HAP-1 (cell line): ENCODE measurements at regions not wholly inside any gene's neighbourhood (a gene's known extent, or its start where the extent isn't known, plus 50 kb on each side); places are given as distances from the start of the nearest gene placed in this dataset.

Experiments
- DNase-seq, 2 experiments: peaks; one replicate each; pipeline ENCODE4 v3.0.0-alpha.2; 2016 to 2020; ENCODE audit warnings: low spot score in 2 of 2
- H3K27me3 ChIP-seq: fragments of 250-450 bp; sonication (Bioruptor Pico); 2 replicates; pipeline ENCODE4 v1.5.1; 2020; ENCODE audit warnings: low read depth, mild to moderate bottlenecking, moderate library complexity
- H3K36me3 ChIP-seq: fragments of 250-450 bp; sonication (Bioruptor Pico); replicated peaks from 2 replicates; pipeline ENCODE4 v1.5.1; 2020; ENCODE audit warnings: mild to moderate bottlenecking
- H3K4me1 ChIP-seq: fragments of 250-450 bp; sonication (Bioruptor Pico); 2 replicates; pipeline ENCODE4 v1.5.1; 2020; ENCODE audit warnings: mild to moderate bottlenecking
- H3K4me3 ChIP-seq: fragments of 250-450 bp; sonication (Bioruptor Pico); 2 replicates; pipeline ENCODE4 v1.5.1; 2020; ENCODE audit warnings: mild to moderate bottlenecking, moderate library complexity
- H3K9me3 ChIP-seq: fragments of 250-450 bp; sonication (Bioruptor Pico); 2 replicates; pipeline ENCODE4 v1.5.1; 2020; ENCODE audit warnings: mild to moderate bottlenecking, moderate library complexity
- in situ Hi-C: fragments of 300-500 bp; cut with MboI; formaldehyde crosslinking; loops from 3 replicates; pipeline ENCODE4 v1.14.3; 2020; ENCODE audit warnings: low sequenced_read_pairs, inconsistent platforms, mixed read lengths

DNA sequence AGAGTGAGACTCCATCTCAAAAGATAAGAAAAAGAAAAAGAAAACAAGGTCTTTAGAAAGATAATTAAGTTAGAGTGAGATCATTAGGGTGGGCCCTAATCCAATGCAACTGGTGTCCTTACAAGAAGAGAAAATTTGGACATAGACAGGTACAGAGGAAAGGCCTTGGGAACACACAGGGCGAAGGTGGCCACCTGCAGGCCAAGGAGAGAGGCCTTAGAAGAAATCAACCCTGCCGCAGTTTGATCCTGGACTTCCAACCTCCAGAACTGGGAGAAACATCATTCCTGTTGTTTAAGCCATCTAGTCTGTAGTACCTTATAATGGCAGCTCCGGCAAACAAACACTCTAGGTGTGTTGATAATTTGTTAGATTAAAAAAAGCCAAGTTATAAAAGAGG is 491.9 kb downstream of the MED13L start:
- H3K9me3 ChIP-seq: no peaks in the 10 kb centered on the region
- H3K4me3 ChIP-seq: no peak overlapping the region
- no peaks in the 10 kb centered on the region for H3K27me3 ChIP-seq
- H3K4me1 ChIP-seq: no peaks in the 10 kb centered on the region
- in situ Hi-C loops: no loop called here
- DNase-seq: no peak
- no peaks in the 10 kb centered on the region for H3K36me3 ChIP-seq

GRCh38 chr12:115776399-115776798 is 501.1 kb downstream of the MED13L start:
- H3K9me3 ChIP-seq: no peaks in the 10 kb centered on the region
- DNase-seq: no peak
- no peak overlapping the region for H3K4me3 ChIP-seq
- no peaks in the 10 kb centered on the region for H3K36me3 ChIP-seq
- H3K27me3 ChIP-seq: no peaks in the 10 kb centered on the region; the same call in 1 of the 2 replicates
- no peaks in the 10 kb centered on the region for H3K4me1 ChIP-seq
- in situ Hi-C loops: no loop called here

DNA sequence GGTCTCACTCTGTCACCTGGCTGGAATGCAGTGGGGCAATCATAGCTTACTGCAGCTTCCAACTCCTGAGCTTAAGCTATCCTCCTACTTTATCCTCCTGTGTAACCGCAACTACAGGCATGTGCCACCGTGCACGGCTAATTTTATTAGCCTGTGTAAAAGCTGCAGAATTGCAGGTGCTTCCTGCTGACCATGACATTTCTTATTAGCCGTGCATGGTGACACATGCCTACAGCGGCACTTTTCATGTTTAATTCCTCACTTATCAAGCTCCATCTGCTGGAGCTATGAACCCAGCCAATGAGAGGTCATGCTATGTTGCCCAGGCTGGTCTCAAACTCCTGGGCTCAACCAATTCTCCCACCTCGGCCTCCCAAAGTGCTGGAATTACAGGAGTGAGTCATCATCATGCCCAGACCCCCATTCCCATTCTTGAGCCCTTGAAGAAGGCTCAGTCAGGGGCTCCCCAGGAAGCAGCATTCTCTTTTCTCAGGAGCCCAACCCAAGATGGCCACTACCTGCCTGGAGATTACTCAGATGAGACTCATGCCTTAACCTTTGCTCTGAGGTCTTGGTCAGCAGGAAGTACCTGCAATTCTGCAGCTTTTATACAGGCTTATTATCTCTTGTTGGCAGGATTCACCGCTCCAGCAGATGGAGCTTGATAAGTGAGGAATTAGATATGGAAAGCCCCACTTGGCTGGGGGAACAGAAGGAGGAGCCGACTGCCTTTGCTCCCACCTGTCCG is 503.2 kb downstream of the MED13L start:
- Histone ChIP-seq H3K27me3 (no peaks in the 10 kb centered on the region), H3K9me3 (no peaks in the 10 kb centered on the region), H3K4me3 (no peak overlapping the region), H3K36me3 (no peaks in the 10 kb centered on the region), H3K4me1 (no peaks in the 10 kb centered on the region)
- in situ Hi-C loops: no loop called here
- no peak for DNase-seq

DNA sequence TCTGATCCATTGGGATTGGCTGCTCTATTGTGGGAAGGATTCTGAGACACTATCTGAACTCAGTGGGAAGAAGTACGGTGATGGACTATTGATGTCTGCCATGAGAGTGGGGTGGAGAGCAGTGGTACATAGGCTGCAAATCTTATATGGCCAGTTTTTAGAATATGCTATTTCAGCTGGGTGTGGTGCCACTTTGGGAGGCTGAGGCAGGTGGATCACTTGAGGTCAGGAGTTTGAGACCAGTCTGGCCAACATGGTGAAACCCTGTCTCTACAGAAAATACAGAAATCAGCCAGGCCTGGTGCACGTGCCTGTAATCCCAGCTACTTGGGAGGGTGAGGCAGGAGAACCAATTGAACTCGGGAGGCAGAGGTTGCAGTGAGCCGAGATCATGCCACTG is 505.9 kb downstream of the MED13L start:
- Histone ChIP-seq H3K36me3 (no peaks in the 10 kb centered on the region), H3K27me3 (no peaks in the 10 kb centered on the region), H3K4me1 (no peaks in the 10 kb centered on the region), H3K9me3 (no peaks in the 10 kb centered on the region), H3K4me3 (no peak overlapping the region)
- no peak for DNase-seq
- in situ Hi-C loops: no loop called here

DNA sequence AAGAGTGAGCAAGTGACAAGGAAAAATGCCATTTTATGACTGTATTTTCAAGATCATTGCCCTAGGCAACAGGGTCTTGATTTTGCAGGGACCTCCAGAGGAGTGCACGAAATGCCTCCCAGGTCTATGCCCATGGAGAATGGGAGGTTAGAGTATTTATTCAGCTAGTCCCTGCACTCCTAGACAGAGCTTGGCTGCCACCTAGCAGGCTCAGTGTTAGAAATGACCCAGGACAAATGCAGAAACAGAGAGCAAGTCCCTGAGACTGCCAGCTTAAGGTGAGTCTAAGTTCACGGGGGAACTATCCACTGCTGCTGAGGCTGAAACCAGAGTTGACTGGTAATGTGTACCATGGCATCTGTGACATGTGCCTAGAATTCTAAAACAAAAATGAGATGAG is 506.4 kb downstream of the MED13L start:
- H3K9me3 ChIP-seq: no peaks in the 10 kb centered on the region
- no peaks in the 10 kb centered on the region for H3K4me1 ChIP-seq
- DNase-seq: no peak
- in situ Hi-C loops: no loop called here
- no peak overlapping the region for H3K4me3 ChIP-seq
- no peaks in the 10 kb centered on the region for H3K27me3 ChIP-seq
- H3K36me3 ChIP-seq: no peaks in the 10 kb centered on the region

- in situ Hi-C loops: no loop called here
- H3K36me3 ChIP-seq: no peaks in the 10 kb centered on the region
- H3K4me3 ChIP-seq: no peak overlapping the region
- no peaks in the 10 kb centered on the region for H3K4me1 ChIP-seq
- no peaks in the 10 kb centered on the region for H3K9me3 ChIP-seq
- DNase-seq: no peak
- H3K27me3 ChIP-seq: no peaks in the 10 kb centered on the region
Observed at GRCh38 chr12:115770643-115771042, 506.9 kb downstream of the MED13L start.

GRCh38 chr12:115767916-115768315 is 509.6 kb downstream of the MED13L start:
- H3K4me1 ChIP-seq: no peaks in the 10 kb centered on the region
- in situ Hi-C loops: no loop called here

DNA sequence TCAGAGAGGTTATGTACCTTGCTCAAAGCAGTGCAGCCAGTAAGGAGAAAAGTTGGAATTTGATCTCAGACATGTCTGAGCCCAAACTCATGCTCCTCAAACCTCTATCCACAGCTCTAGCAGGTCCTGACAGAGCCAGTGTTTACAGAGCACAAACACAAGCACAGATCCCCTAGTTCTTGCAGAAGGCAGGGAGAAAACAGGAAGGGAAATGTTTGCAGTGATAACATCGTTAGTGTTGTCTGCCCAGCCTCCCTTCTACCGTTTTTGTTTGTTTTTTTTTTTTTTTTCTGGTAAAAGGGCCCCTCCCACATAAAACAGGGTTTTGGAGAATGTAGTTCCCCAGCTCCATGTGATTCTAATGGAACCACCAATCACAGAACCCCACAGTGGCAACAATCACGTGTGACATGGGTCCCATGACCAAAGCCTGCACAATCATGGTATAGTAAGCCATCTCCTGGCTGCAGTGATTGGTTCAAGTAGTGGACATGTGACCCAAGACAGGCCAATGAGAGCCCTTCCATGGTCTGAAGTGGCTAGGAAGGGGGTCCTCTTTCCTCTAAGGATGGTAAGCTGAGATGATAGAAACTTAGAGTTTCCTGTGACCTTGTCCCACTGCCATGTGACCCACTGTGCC is 513.4 kb downstream of the MED13L start:
- H3K4me1 ChIP-seq: no peaks in the 10 kb centered on the region
- in situ Hi-C loops: no loop called here
- H3K36me3 ChIP-seq: no peaks in the 10 kb centered on the region
- no peak overlapping the region for H3K4me3 ChIP-seq
- no peaks in the 10 kb centered on the region for H3K9me3 ChIP-seq
- no peak for DNase-seq
- H3K27me3 ChIP-seq: no peaks in the 10 kb centered on the region; the same call in 1 of the 2 replicates

More at GRCh38 chr12:115767916-115768315, 509.6 kb downstream of the MED13L start:
- no peaks in the 10 kb centered on the region for H3K36me3 ChIP-seq
- DNase-seq: no peak
- H3K4me3 ChIP-seq: no peak overlapping the region
- no peaks in the 10 kb centered on the region for H3K9me3 ChIP-seq
- no peaks in the 10 kb centered on the region for H3K27me3 ChIP-seq

DNA sequence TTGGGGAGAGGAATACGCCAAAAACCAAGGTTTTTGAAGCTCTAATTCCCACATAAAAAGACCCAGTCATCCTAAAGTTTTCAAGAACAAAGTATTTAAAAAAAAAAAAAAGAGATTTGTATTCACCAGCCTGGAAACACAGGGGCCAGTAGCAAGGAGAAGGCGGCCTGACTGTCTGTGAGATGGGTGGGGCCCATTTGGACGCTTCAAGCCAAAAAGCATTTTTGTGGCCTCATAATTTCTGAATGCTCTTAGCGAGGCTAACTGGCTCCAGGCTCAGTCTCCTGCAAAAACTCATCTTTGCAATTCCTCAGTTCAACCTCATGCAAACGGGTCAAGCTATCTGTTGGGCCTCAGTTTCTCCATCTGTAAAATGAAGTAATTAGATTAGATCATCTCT is 514.1 kb downstream of the MED13L start:
- Histone ChIP-seq H3K4me3 (no peak overlapping the region), H3K9me3 (no peaks in the 10 kb centered on the region), H3K27me3 (peaks cover 3% of the 10 kb centered on the region; the same call in 1 of the 2 replicates), H3K4me1 (no peaks in the 10 kb centered on the region), H3K36me3 (no peaks in the 10 kb centered on the region)
- in situ Hi-C loops: no loop called here
- DNase-seq: no peak

- no peaks in the 10 kb centered on the region for H3K9me3 ChIP-seq
- no peak for DNase-seq
- H3K4me3 ChIP-seq: no peak overlapping the region
- H3K4me1 ChIP-seq: no peaks in the 10 kb centered on the region
- peaks cover 5% of the 10 kb centered on the region for H3K27me3 ChIP-seq
- H3K36me3 ChIP-seq: no peaks in the 10 kb centered on the region
- in situ Hi-C loops: no loop called here
Observed at GRCh38 chr12:115762936-115763335, 514.6 kb downstream of the MED13L start.

- no peak for DNase-seq
- H3K27me3 ChIP-seq: peaks cover 16% of the 10 kb centered on the region
- in situ Hi-C loops: no loop called here
- no peaks in the 10 kb centered on the region for H3K4me1 ChIP-seq
- no peak overlapping the region for H3K4me3 ChIP-seq
- H3K36me3 ChIP-seq: no peaks in the 10 kb centered on the region
- H3K9me3 ChIP-seq: no peaks in the 10 kb centered on the region
Observed at GRCh38 chr12:115761784-115762183, 515.7 kb downstream of the MED13L start.

DNA sequence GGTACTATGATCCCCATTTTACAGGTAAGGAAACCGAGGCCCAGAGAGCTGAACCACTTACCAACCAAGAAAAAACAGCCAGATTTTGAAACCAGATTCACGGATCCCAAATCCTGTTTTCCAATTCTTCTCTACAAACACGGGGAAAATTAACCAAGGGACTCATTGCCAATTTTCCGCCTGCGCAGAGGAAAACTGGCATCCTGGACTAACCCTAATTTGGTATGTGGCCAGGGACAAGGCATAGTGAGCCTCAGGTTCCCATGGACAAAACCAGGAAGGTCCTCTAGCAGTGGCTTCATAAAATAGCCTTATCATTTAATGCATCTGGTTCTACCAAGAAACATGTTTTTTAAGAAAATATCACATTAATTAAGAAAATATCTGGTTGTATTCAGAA is 517.3 kb downstream of the MED13L start:
- Histone ChIP-seq H3K9me3 (no peaks in the 10 kb centered on the region), H3K4me3 (no peak overlapping the region), H3K27me3 (peaks cover 29% of the 10 kb centered on the region), H3K4me1 (no peaks in the 10 kb centered on the region), H3K36me3 (no peaks in the 10 kb centered on the region)
- in situ Hi-C loops: no loop called here
- no peak for DNase-seq

- in situ Hi-C loops: loop anchor here (10.0 kb wide), 1 partner anchor 1094 kb away; no protein-coding TSS in a partner anchor
- Histone ChIP-seq H3K4me3 (no peak overlapping the region), H3K4me1 (no peaks in the 10 kb centered on the region), H3K9me3 (no peaks in the 10 kb centered on the region), H3K36me3 (no peaks in the 10 kb centered on the region), H3K27me3 (peaks cover 29% of the 10 kb centered on the region)
- no peak for DNase-seq
Observed at GRCh38 chr12:115758877-115759620, 518.4 kb downstream of the MED13L start.

DNA sequence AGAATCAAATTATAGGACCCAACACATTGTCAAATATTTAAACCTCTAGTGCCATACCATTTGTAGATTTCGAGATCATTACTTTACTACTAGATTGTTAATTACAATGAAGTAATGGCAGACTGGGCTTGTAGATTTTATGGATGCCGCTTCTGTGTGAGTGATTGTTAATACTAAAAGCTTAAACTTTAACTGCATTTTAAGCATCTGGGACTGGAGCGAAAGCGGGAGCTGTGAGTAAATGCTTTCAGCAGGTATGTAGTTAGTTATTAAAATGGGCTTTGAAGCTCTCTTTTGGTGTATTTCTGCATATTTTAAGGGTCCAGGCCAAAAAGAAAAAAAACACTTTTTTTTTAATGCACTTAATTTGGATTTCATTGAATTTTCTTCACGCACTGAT is 519.3 kb downstream of the MED13L start:
- peaks cover 29% of the 10 kb centered on the region for H3K27me3 ChIP-seq
- no peaks in the 10 kb centered on the region for H3K9me3 ChIP-seq
- no peak overlapping the region for H3K4me3 ChIP-seq
- in situ Hi-C loops: loop anchor here (10.0 kb wide), 1 partner anchor 1093 kb away; no protein-coding TSS in a partner anchor
- peaks cover 5% of the 10 kb centered on the region; the same call in 1 of the 2 replicates for H3K4me1 ChIP-seq
- H3K36me3 ChIP-seq: no peaks in the 10 kb centered on the region
- DNase-seq: no peak
